IMR-90 (cell line): ENCODE measurements at regions not wholly inside any gene's neighbourhood (a gene's known extent, or its start where the extent isn't known, plus 50 kb on each side); places are given as distances from the start of the nearest gene placed in this dataset.

ENCODE experiments used
- ATAC-seq: fragments of 200-7000 bp; cut with Tn5 transposase; 2 replicates; pipeline ENCODE4 v1.9.1; 2020; ENCODE audit warnings: low read depth, mild to moderate bottlenecking, moderate library complexity
- BruUV-seq: library from RNA; stranded (reverse); fragments of 400-500 nt; replicated peaks from 2 replicates; lab custom pipeline; 2021; lab: Mats Ljungman, UMichigan
- CTCF ChIA-PET: fragments of 300-600 bp; formaldehyde crosslinking; extraction: SDS; loops from one replicate; lab custom pipeline; 2021; ENCODE audit warnings: antibody characterized with exemption; lab: Yijun Ruan, JAX
- POLR2A ChIA-PET: fragments of 300-600 bp; sonication (Branson Sonifier 250); formaldehyde crosslinking; loops from one replicate; lab custom pipeline; 2022; ENCODE audit warnings: antibody characterized with exemption; ENCODE audit not compliant: unreplicated experiment; lab: Charles Lee
- DNase-seq: peaks from one replicate; pipeline ENCODE4 v3.0.0; 2013
- H2AFZ ChIP-seq: replicated peaks from 2 replicates; pipeline ENCODE3; 2013; ENCODE audit warnings: low read length, mild to moderate bottlenecking; ENCODE audit not compliant: poor library complexity
- H2AK5ac ChIP-seq: 2 replicates; pipeline ENCODE4 v1.6.1; 2013; ENCODE audit warnings: low read depth, low read length, inconsistent platforms
- H2AK9ac ChIP-seq: replicated peaks from 2 replicates; pipeline ENCODE3; 2013; ENCODE audit warnings: mild to moderate bottlenecking, low read depth, low read length, moderate library complexity; ENCODE audit not compliant: poor library complexity
- H2BK120ac ChIP-seq: 2 replicates; pipeline ENCODE4 v1.6.1; 2013; ENCODE audit warnings: low read depth, low read length, inconsistent platforms
- H2BK15ac ChIP-seq: 3 replicates; pipeline ENCODE4 v1.6.1; 2013; ENCODE audit warnings: low read depth, low read length, inconsistent platforms
- H2BK20ac ChIP-seq: 2 replicates; pipeline ENCODE4 v1.6.1; 2013; ENCODE audit warnings: low read depth, mild to moderate bottlenecking, inconsistent platforms, low read length, moderate library complexity
- H2BK5ac ChIP-seq: 2 replicates; pipeline ENCODE4 v1.6.1; 2013; ENCODE audit warnings: mild to moderate bottlenecking, low read depth, low read length, inconsistent platforms; ENCODE audit not compliant: poor library complexity, severe bottlenecking
- H3K14ac ChIP-seq: replicated peaks from 2 replicates; pipeline ENCODE4 v1.6.1; 2013; ENCODE audit warnings: low read depth, low read length, inconsistent platforms
- H3K18ac ChIP-seq: 2 replicates; pipeline ENCODE4 v1.6.1; 2013; ENCODE audit warnings: low read depth, low read length, control low read depth
- H3K23ac ChIP-seq: 2 replicates; pipeline ENCODE4 v1.6.1; 2013; ENCODE audit warnings: low read depth, low read length, inconsistent platforms
- H3K27ac ChIP-seq: 2 replicates; pipeline ENCODE4 v1.5.1; 2013; ENCODE audit warnings: mild to moderate bottlenecking, control low read depth, low read length; ENCODE audit not compliant: insufficient read depth
- H3K27me3 ChIP-seq: 2 replicates; pipeline ENCODE4 v1.6.1; 2013; ENCODE audit warnings: low read length; ENCODE audit not compliant: control insufficient read depth, insufficient read depth
- H3K36me3 ChIP-seq: 2 replicates; pipeline ENCODE4 v1.6.1; 2013; ENCODE audit warnings: low read length, mixed read lengths; ENCODE audit not compliant: control insufficient read depth, insufficient read depth
- H3K4ac ChIP-seq: 2 replicates; pipeline ENCODE4 v1.6.1; 2013; ENCODE audit warnings: low read depth, low read length, inconsistent platforms
- H3K4me1 ChIP-seq: 2 replicates; pipeline ENCODE4 v1.6.1; 2013; ENCODE audit warnings: low read length, mixed read lengths; ENCODE audit not compliant: control insufficient read depth, insufficient read depth
- H3K4me2 ChIP-seq: 2 replicates; pipeline ENCODE4 v1.6.1; 2013; ENCODE audit warnings: low read depth, mild to moderate bottlenecking, control low read depth, low read length, moderate library complexity
- H3K4me3 ChIP-seq: 2 replicates; pipeline ENCODE4 v1.5.1; 2013; ENCODE audit warnings: low read depth, mild to moderate bottlenecking, control low read depth, low read length, moderate library complexity; ENCODE audit not compliant: insufficient read depth
- H3K56ac ChIP-seq: 2 replicates; pipeline ENCODE4 v1.6.1; 2013; ENCODE audit warnings: low read length, inconsistent platforms; ENCODE audit not compliant: insufficient read depth; ENCODE audit errors: extremely low read depth
- H3K79me1 ChIP-seq, 2 experiments: 2 replicates each; pipeline ENCODE4 v1.6.1; 2013; ENCODE audit warnings: low read length in 2 of 2, inconsistent platforms in 1 of 2, low read depth in 1 of 2
- H3K9ac ChIP-seq: 2 replicates; pipeline ENCODE4 v1.6.1; 2013; ENCODE audit warnings: low read depth, low read length, control low read depth
- H3K9me1 ChIP-seq: 2 replicates; pipeline ENCODE4 v1.6.1; 2013; ENCODE audit warnings: low read length, inconsistent platforms; ENCODE audit not compliant: insufficient read depth
- H3K9me3 ChIP-seq: 2 replicates; pipeline ENCODE4 v1.6.1; 2013; ENCODE audit warnings: low read length; ENCODE audit not compliant: control insufficient read depth, insufficient read depth
- H4K20me1 ChIP-seq: 2 replicates; pipeline ENCODE4 v1.6.1; 2013; ENCODE audit warnings: low read length, inconsistent platforms; ENCODE audit not compliant: insufficient read depth
- H4K5ac ChIP-seq: 2 replicates; pipeline ENCODE4 v1.6.1; 2013; ENCODE audit warnings: mild to moderate bottlenecking, low read depth, low read length, control low read depth
- H4K8ac ChIP-seq, 2 experiments: 2 replicates each; pipeline ENCODE4 v1.6.1; 2013; ENCODE audit warnings: low read depth in 2 of 2, low read length in 2 of 2, control low read depth in 1 of 2, inconsistent platforms in 1 of 2
- H4K91ac ChIP-seq: 2 replicates; pipeline ENCODE4 v1.6.1; 2013; ENCODE audit warnings: low read depth, low read length, inconsistent platforms; ENCODE audit not compliant: insufficient read depth
- CEBPB ChIP-seq: IDR thresholded peaks from 2 replicates; pipeline ENCODE4 v1.6.1; 2012; ENCODE audit warnings: low read depth, low read length, improper control_type of control experiment
- FOS ChIP-seq: fragments of 150-350 bp; IDR thresholded peaks from 2 replicates; pipeline ENCODE4 v1.6.1; 2016; ENCODE audit warnings: low read depth, low read length
- NFE2L2 ChIP-seq: fragments of 150-350 bp; IDR thresholded peaks from 2 replicates; pipeline ENCODE4 v1.6.1; 2016; ENCODE audit warnings: low read depth, mild to moderate bottlenecking, low read length
- POLR2A ChIP-seq: IDR thresholded peaks from 2 replicates; pipeline ENCODE4 v1.6.1; 2012; ENCODE audit warnings: mild to moderate bottlenecking, low read depth, low read length
- USF2 ChIP-seq: fragments of 150-350 bp; IDR thresholded peaks from 2 replicates; pipeline ENCODE4 v1.6.1; 2017; ENCODE audit warnings: mild to moderate bottlenecking, antibody characterized with exemption, low read length, low read depth
- WGBS, 2 experiments: methylation state at CpG; one replicate each; pipeline versions ENCODE4 v1.1.5 to v1.1.7; 2013; ENCODE audit warnings: missing lambda C conversion rate in 2 of 2; ENCODE audit not compliant: insufficient read length in 1 of 2; ENCODE audit errors: extremely low coverage in 2 of 2; 5-methylcytosine and 5-hydroxymethylcytosine counted together
- dilution Hi-C: fragments of 300-500 bp; cut with HindIII; formaldehyde crosslinking; loops from one replicate; pipeline ENCODE4 v1.14.3; 2018; ENCODE audit warnings: low sequenced_read_pairs; ENCODE audit not compliant: unreplicated experiment
- in situ Hi-C: fragments of 300-500 bp; cut with MboI; formaldehyde crosslinking; loops from 3 replicates; pipeline ENCODE4 v1.14.3; 2019; ENCODE audit warnings: low sequenced_read_pairs, inconsistent platforms, mixed read lengths
- intact Hi-C: fragments of 100-400 bp; cut with micrococcal nuclease; formaldehyde crosslinking; loops from 2 replicates; pipeline ENCODE4 v1.10.0; 2022

GRCh38 chr15:38756441-38756840, 191.8 kb upstream of the RASGRP1 start:
- no peak overlapping the region for H3K14ac ChIP-seq
- H3K4me3 ChIP-seq, result no peak overlapping the region
- no peaks in the 10 kb centered on the region for H3K9me3 ChIP-seq
- no peaks in the 10 kb centered on the region for H3K79me1 ChIP-seq
- in situ Hi-C loops (no loop called here), dilution Hi-C loops (no loop called here), intact Hi-C loops (no loop called here)
- no peak overlapping the region for H3K18ac ChIP-seq
- H3K4me2 ChIP-seq, result no peak overlapping the region
- H3K23ac ChIP-seq, result no peak overlapping the region
- H2BK5ac ChIP-seq, result no peak overlapping the region
- H2BK15ac ChIP-seq, result no peak overlapping the region
- DNase-seq (no peak), ATAC-seq (no peak)
- no peaks in the 10 kb centered on the region for H3K36me3 ChIP-seq
- H4K20me1 ChIP-seq, result no peaks in the 10 kb centered on the region
- no peak overlapping the region for H2BK120ac ChIP-seq
- peaks cover 4% of the 10 kb centered on the region for H3K4me1 ChIP-seq
- POLR2A ChIA-PET, result interaction anchor here (0.6 kb wide), 1 partner anchor 490 kb away, joined by 3 read pairs; no protein-coding TSS in a partner anchor
- no peak overlapping the region for H2AK9ac ChIP-seq
- WGBS, 2 experiments, result 86% methylated on average over 2 of the region's 5 CpGs; no CpG with 5 or more reads in 1 of the 2 experiments
- H4K8ac ChIP-seq, result no peak overlapping the region
- H3K4ac ChIP-seq, result no peak overlapping the region
- no peak overlapping the region for H3K27ac ChIP-seq
- no peak overlapping the region for H3K56ac ChIP-seq
- H4K5ac ChIP-seq, result no peak overlapping the region
- TF ChIP-seq FOS (no peak), POLR2A (no peak), NFE2L2 (no peak), USF2 (no peak), CEBPB (no peak)
- H3K9ac ChIP-seq, result no peak overlapping the region
- CTCF ChIA-PET, result no interaction called here
- H4K91ac ChIP-seq, result no peak overlapping the region
- H2AFZ ChIP-seq, result no peak overlapping the region
- BruUV-seq, result no TSS peak
- H2AK5ac ChIP-seq, result no peak overlapping the region
- H3K9me1 ChIP-seq, result peaks cover 2% of the 10 kb centered on the region; the same call in 1 of the 2 replicates
- peaks cover 10% of the 10 kb centered on the region for H3K27me3 ChIP-seq
- H2BK20ac ChIP-seq, result no peak overlapping the region
